ENCODE measurements at regions not wholly inside any gene's neighbourhood (a gene's known extent, or its start where the extent isn't known, plus 50 kb on each side); places are given as distances from the start of the nearest gene placed in this dataset.

DNA sequence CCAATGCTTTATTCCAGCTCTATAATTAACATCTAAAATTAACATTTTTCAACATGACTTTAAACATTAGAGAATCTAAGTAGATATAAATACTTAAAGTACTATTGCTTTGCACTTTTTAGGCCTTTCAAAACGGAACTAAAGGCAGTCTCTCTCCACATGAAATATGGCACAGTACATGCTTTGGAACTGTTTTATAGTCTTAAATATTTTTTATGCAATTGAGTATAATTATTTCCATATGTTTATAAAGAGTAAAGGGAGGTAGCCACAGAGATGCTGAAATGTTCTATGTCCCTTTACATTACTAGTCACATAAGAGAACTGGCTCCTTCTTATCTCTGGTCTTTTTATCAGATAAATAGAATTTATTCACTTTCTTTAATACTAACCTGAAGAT, 674.0 kb downstream of the PLCL1 start:
- DNase-seq = no peak
- H3K27me3 Mint-ChIP-seq = no peaks in the 10 kb centered on the region
- H3K27me3 ChIP-seq (replicated peaks in 1 of 4; ENCODE audit: control extremely low read depth in 1 of 4, control insufficient read depth in 3 of 4, insufficient read depth in 4 of 4, low read length in 3 of 4) = no peaks in the 10 kb centered on the region
- H3K4me2 ChIP-seq (replicated peaks; ENCODE audit: low read depth, low read length, poor library complexity, severe bottlenecking) = no peak overlapping the region
- POLR2A ChIA-PET = no interaction called here
- H3K4me1 Mint-ChIP-seq = no peaks in the 10 kb centered on the region
- ATAC-seq (ENCODE audit: low read depth) = no peak
- no CpG with 5 or more reads among the region's 1 CpG for WGBS (ENCODE audit: insufficient coverage)
- H3K79me2 ChIP-seq (ENCODE audit: control insufficient read depth, insufficient read depth, low read length) = no peaks in the 10 kb centered on the region
- no peaks in the 10 kb centered on the region for H3K9me3 ChIP-seq (ENCODE audit: control extremely low read depth in 1 of 3, control insufficient read depth in 2 of 3, insufficient read depth in 1 of 3, low read length in 2 of 3)
- H4K20me1 ChIP-seq (ENCODE audit: control insufficient read depth, insufficient read depth, low read length, poor library complexity, severe bottlenecking) = no peaks in the 10 kb centered on the region
- H3K4me3 ChIP-seq (ENCODE audit: control extremely low read depth in 1 of 5, extremely low read depth in 1 of 5, insufficient read depth in 1 of 5, low read depth in 2 of 5, low read length in 4 of 5) = no peak overlapping the region
- intact Hi-C loops (cut with micrococcal nuclease) = no loop called here
- CTCF ChIA-PET = no interaction called here
- H3K9me3 Mint-ChIP-seq (ENCODE audit: insufficient read depth) = peaks cover 4% of the 10 kb centered on the region
- TF ChIP-seq, protein P1, sequence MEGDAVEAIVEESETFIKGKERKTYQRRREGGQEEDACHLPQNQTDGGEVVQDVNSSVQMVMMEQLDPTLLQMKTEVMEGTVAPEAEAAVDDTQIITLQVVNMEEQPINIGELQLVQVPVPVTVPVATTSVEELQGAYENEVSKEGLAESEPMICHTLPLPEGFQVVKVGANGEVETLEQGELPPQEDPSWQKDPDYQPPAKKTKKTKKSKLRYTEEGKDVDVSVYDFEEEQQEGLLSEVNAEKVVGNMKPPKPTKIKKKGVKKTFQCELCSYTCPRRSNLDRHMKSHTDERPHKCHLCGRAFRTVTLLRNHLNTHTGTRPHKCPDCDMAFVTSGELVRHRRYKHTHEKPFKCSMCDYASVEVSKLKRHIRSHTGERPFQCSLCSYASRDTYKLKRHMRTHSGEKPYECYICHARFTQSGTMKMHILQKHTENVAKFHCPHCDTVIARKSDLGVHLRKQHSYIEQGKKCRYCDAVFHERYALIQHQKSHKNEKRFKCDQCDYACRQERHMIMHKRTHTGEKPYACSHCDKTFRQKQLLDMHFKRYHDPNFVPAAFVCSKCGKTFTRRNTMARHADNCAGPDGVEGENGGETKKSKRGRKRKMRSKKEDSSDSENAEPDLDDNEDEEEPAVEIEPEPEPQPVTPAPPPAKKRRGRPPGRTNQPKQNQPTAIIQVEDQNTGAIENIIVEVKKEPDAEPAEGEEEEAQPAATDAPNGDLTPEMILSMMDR (IDR thresholded peaks at IDR 0.05) = no peak
- no peak for TF ChIP-seq EZH2 (IDR thresholded peaks at IDR 0.05; ENCODE audit: borderline replicate concordance, insufficient read depth, low read depth, low read length, poor library complexity, severe bottlenecking)
- no peak overlapping the region for H3K27ac ChIP-seq (ENCODE audit: low read length in 2 of 2)
- H3K4me1 ChIP-seq (ENCODE audit: control insufficient read depth in 2 of 2, insufficient read depth in 2 of 2, low read length in 2 of 2) = no peaks in the 10 kb centered on the region
- no peak overlapping the region for H2AFZ ChIP-seq (ENCODE audit: insufficient read depth, low read depth, low read length, poor library complexity, severe bottlenecking)
- no peak overlapping the region for H3K4me3 Mint-ChIP-seq
- H3K36me3 ChIP-seq (replicated peaks in 1 of 2; ENCODE audit: control extremely low read depth in 1 of 2, control insufficient read depth in 1 of 2, extremely low read depth in 1 of 2, insufficient read depth in 2 of 2, low read length in 1 of 2) = no peaks in the 10 kb centered on the region
- H3K27ac Mint-ChIP-seq = no peak overlapping the region
- no peak overlapping the region for H3K9ac ChIP-seq (ENCODE audit: low read length)

DNA sequence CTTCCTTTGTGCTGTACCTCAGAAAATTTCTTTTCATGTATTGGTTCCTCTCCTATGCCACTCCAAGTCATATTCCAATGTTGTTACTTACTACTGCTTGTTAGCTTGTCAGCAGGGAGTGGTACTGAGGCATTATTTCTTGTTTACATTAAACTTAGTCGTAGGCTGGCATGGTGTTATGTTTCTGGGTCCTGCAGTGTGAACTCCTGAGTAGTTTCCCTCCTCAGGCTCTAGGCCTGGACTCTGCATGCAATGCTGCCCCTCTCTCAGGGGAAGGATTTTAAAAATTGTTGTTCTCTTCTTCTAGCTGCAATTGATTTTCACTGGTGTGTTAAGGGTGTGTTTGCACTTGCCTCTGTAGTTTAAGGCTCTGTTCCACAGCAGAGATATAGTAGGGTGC, 671.6 kb downstream of the PLCL1 start:
- no peaks in the 10 kb centered on the region for H3K79me2 ChIP-seq (ENCODE audit: control insufficient read depth, insufficient read depth, low read length)
- Mint-ChIP-seq H3K9me3 (ENCODE audit: insufficient read depth) (peaks cover 4% of the 10 kb centered on the region), H3K4me1 (no peaks in the 10 kb centered on the region), H3K27ac (no peak overlapping the region), H3K27me3 (no peaks in the 10 kb centered on the region), H3K4me3 (no peak overlapping the region)
- no peak overlapping the region for H3K4me3 ChIP-seq (ENCODE audit: control extremely low read depth in 1 of 5, extremely low read depth in 1 of 5, insufficient read depth in 1 of 5, low read depth in 2 of 5, low read length in 4 of 5)
- TF ChIP-seq, protein P1 (IDR thresholded peaks at IDR 0.05) = no peak
- TF ChIP-seq EZH2 (IDR thresholded peaks at IDR 0.05; ENCODE audit: borderline replicate concordance, insufficient read depth, low read depth, low read length, poor library complexity, severe bottlenecking) = no peak
- H3K27ac ChIP-seq (ENCODE audit: low read length in 2 of 2) = no peak overlapping the region
- ChIA-PET POLR2A (no interaction called here), CTCF (no interaction called here)
- H3K36me3 ChIP-seq (replicated peaks in 1 of 2; ENCODE audit: control extremely low read depth in 1 of 2, control insufficient read depth in 1 of 2, extremely low read depth in 1 of 2, insufficient read depth in 2 of 2, low read length in 1 of 2) = no peaks in the 10 kb centered on the region
- no peaks in the 10 kb centered on the region for H3K4me1 ChIP-seq (ENCODE audit: control insufficient read depth in 2 of 2, insufficient read depth in 2 of 2, low read length in 2 of 2)
- DNase-seq (no peak), ATAC-seq (ENCODE audit: low read depth) (no peak)
- WGBS (ENCODE audit: insufficient coverage) = 67% methylated on average over 1 of the region's 1 CpG
- H3K27me3 ChIP-seq (replicated peaks in 1 of 4; ENCODE audit: control extremely low read depth in 1 of 4, control insufficient read depth in 3 of 4, insufficient read depth in 4 of 4, low read length in 3 of 4) = no peaks in the 10 kb centered on the region
- no peaks in the 10 kb centered on the region for H3K9me3 ChIP-seq (ENCODE audit: control extremely low read depth in 1 of 3, control insufficient read depth in 2 of 3, insufficient read depth in 1 of 3, low read length in 2 of 3)
- no peak overlapping the region for H3K4me2 ChIP-seq (replicated peaks; ENCODE audit: low read depth, low read length, poor library complexity, severe bottlenecking)
- intact Hi-C loops (cut with micrococcal nuclease) = no loop called here
- no peak overlapping the region for H3K9ac ChIP-seq (ENCODE audit: low read length)
- no peak overlapping the region for H2AFZ ChIP-seq (ENCODE audit: insufficient read depth, low read depth, low read length, poor library complexity, severe bottlenecking)
- H4K20me1 ChIP-seq (ENCODE audit: control insufficient read depth, insufficient read depth, low read length, poor library complexity, severe bottlenecking) = no peaks in the 10 kb centered on the region
